ENCODE measurements at regions not wholly inside any gene's neighbourhood (a gene's known extent, or its start where the extent isn't known, plus 50 kb on each side); places are given as distances from the start of the nearest gene placed in this dataset.

GRCh38 chr1:8203056-8203455 is 114.9 kb upstream of the SLC45A1 start:
- TF ChIP-seq CTCF (conservative IDR thresholded peaks at IDR 0.05): no peak
- TF ChIP-seq ZFX (IDR thresholded peaks at IDR 0.05): no peak
- no peak overlapping the region for H3K27ac ChIP-seq

GRCh38 chr1:8202182-8202905 is 115.6 kb upstream of the SLC45A1 start:
- TF ChIP-seq ZFX (IDR thresholded peaks at IDR 0.05) (no peak), CTCF (conservative IDR thresholded peaks at IDR 0.05) (no peak)
- no peak overlapping the region for H3K27ac ChIP-seq

GRCh38 chr1:8201331-8201861 is 116.5 kb upstream of the SLC45A1 start:
- TF ChIP-seq ZFX (IDR thresholded peaks at IDR 0.05) (no peak), CTCF (conservative IDR thresholded peaks at IDR 0.05) (no peak)
- no peak overlapping the region for H3K27ac ChIP-seq

GRCh38 chr1:8200317-8201115 is 117.4 kb upstream of the SLC45A1 start:
- H3K27ac ChIP-seq: no peak overlapping the region
- TF ChIP-seq CTCF (conservative IDR thresholded peaks at IDR 0.05): no peak
- TF ChIP-seq ZFX (IDR thresholded peaks at IDR 0.05): no peak

- no peak overlapping the region for H3K27ac ChIP-seq
- TF ChIP-seq CTCF (conservative IDR thresholded peaks at IDR 0.05) (no peak), ZFX (IDR thresholded peaks at IDR 0.05) (no peak)
Observed at GRCh38 chr1:8198522-8198921, 119.4 kb upstream of the SLC45A1 start.

- TF ChIP-seq ZFX (IDR thresholded peaks at IDR 0.05) (no peak), CTCF (conservative IDR thresholded peaks at IDR 0.05) (no peak)
- no peak overlapping the region for H3K27ac ChIP-seq
Observed at GRCh38 chr1:8197493-8198282, 120.2 kb upstream of the SLC45A1 start.
